Epithelial cell of esophagus (primary cell): ENCODE measurements at regions not wholly inside any gene's neighbourhood (a gene's known extent, or its start where the extent isn't known, plus 50 kb on each side); places are given as distances from the start of the nearest gene placed in this dataset.

Experiments used
- DNase-seq: peaks from one replicate; pipeline ENCODE4 v3.0.0; 2010; ENCODE audit warnings: low read depth
- H3K4me3 ChIP-seq: 2 replicates; pipeline ENCODE4 v1.5.1; 2011; ENCODE audit warnings: mild to moderate bottlenecking, low read length, control low read depth
- CTCF ChIP-seq: IDR thresholded peaks from 2 replicates; pipeline ENCODE4 v1.5.1; 2011; ENCODE audit warnings: low read depth, mild to moderate bottlenecking, low read length, control low read depth, inconsistent platforms; ENCODE audit not compliant: insufficient read depth; ENCODE audit errors: missing control alignments

GRCh38 chr1:192081359-192081758, 76.9 kb upstream of the RGS18 start:
- no peak overlapping the region for H3K4me3 ChIP-seq
- no peak for DNase-seq
- TF ChIP-seq CTCF, result no peak

DNA sequence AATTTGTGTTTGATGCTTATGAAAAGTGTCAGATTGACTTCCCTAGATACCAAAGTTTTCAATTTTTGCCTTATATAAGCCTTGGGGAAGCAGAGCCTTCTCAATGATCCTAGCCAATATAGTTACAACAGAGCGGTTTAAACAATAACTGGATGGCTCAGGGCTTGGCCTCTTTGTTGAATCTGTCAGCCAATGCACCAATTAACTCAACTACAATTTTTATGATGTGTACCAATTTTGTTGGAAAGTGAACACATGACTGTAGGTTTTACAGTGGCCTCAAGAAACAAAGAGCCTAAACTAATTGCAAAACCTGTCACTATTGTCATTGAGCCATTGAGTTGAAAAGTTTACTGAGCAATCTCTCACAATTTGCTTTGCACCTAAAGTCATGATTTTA, 71.6 kb upstream of the RGS18 start:
- TF ChIP-seq CTCF, result no peak
- DNase-seq, result no peak

GRCh38 chr1:192087334-192087733, 70.9 kb upstream of the RGS18 start:
- no peak for TF ChIP-seq CTCF
- H3K4me3 ChIP-seq, result no peak overlapping the region
- DNase-seq, result no peak

More for the DNA sequence above, 71.6 kb upstream of the RGS18 start:
- H3K4me3 ChIP-seq, result no peak overlapping the region

DNA sequence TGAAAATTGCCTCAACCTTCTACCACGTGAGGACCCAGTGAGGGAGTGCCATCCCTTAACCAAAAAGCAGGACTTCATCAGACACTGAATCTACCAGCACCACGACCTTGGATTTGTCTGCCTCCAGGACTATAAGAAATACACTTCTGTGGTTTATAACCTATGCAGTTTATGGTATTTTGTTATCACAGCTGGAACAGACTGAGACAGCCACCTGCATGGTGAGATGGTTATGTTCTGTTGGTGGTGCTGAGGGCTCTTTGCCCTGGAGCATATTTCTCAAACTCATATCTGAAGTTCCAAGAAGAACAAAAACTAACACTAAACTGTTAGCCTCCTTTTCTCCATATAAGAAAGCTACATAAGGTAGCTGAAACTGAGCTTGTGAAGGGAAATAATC, 69.8 kb upstream of the RGS18 start:
- no peak for TF ChIP-seq CTCF
- no peak overlapping the region for H3K4me3 ChIP-seq
- no peak for DNase-seq

GRCh38 chr1:192098001-192098400, 60.3 kb upstream of the RGS18 start:
- DNase-seq, result no peak
- no peak for TF ChIP-seq CTCF
- H3K4me3 ChIP-seq, result no peak overlapping the region

GRCh38 chr1:192099328-192099727, 58.9 kb upstream of the RGS18 start:
- TF ChIP-seq CTCF, result no peak
- DNase-seq, result no peak

DNA sequence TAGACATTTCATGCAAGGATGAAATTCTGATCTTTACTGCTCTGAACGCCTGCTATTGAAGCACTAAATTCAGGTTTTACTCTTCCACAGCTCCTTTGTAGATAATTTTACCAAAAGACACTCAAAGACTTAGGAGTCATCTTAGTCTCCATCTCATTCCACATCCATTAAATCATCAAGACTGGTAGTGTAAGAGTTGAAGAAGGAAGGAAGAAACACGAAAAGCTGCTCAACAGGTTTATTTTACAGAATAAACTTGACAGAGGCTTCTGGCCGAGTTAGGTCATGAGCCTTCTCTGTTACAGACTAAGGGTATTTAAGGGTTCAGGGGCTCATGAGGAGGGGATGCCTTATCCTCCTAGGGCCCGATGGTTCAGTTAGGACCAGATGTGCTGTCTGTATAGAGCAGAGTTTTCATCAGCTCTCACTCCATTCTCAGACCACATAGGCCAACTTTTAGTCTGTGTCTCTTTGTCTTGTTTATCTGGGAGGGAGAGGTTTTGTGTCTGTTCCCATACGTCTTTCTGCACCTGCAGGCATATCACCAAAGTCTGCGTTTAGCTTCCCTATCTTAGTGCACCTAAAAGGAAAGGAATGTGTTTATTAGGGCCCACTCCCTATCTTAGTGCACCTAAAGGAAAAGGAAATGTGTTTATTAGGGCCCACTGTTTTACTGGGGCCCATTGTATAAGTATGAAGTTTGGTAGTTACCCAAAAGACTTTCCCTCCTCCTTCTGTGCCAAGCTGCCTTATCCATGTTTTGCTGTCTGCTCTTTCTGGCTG, 57.4 kb upstream of the RGS18 start:
- TF ChIP-seq CTCF, result no peak
- peak; percentile 83 for DNase-seq
- no peak overlapping the region for H3K4me3 ChIP-seq

More at GRCh38 chr1:192099328-192099727, 58.9 kb upstream of the RGS18 start:
- H3K4me3 ChIP-seq, result no peak overlapping the region
